ENCODE measurements at regions not wholly inside any gene's neighbourhood (a gene's known extent, or its start where the extent isn't known, plus 50 kb on each side); places are given as distances from the start of the nearest gene placed in this dataset.

DNA sequence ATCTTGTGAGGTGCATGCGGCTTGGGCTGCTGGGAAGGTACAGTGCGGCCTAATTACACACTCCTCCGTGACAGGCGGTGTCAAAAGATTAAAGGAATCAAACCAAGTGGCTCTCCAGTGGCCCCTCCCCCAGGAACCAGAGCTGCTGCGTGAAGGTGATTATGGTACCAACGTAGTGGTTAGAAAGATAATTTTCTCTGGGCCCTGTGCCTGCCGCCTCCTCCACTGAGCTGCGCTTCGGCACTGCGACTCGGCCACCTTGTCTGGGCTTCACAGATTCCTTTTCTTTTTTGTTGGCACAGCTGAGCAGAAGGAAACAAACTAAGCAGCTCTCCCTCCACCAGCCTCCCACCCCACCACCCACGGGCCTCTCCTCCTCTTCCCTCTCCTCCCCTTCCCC is 113.2 kb upstream of the SDK2 start:
- TF ChIP-seq HMG20A (CRISPR knock-in tag; conservative IDR thresholded peaks at IDR 0.05) = no peak
- no peak for TF ChIP-seq EZH2 (IDR thresholded peaks at IDR 0.05; ENCODE audit: borderline replicate concordance, low read depth, low read length)
- no peak for TF ChIP-seq NRF1 (conservative IDR thresholded peaks at IDR 0.05 in 1 of 2, IDR thresholded peaks at IDR 0.05 in 1 of 2)
- TF ChIP-seq CEBPB (tag; IDR thresholded peaks at IDR 0.05) = no peak
- TF ChIP-seq BCL6 (CRISPR knock-in tag; IDR thresholded peaks at IDR 0.05) = no peak
- TF ChIP-seq MTF1 (CRISPR knock-in tag; IDR thresholded peaks at IDR 0.05; ENCODE audit: borderline replicate concordance) = no peak
